Endothelial cell of umbilical vein (primary cell): ENCODE measurements at regions not wholly inside any gene's neighbourhood (a gene's known extent, or its start where the extent isn't known, plus 50 kb on each side); places are given as distances from the start of the nearest gene placed in this dataset.

Source experiments
- BruUV-seq: library from RNA; stranded (reverse); fragments of 400-500 nt; replicated peaks from 2 replicates; lab custom pipeline; 2021; lab: Mats Ljungman, UMichigan
- CTCF ChIA-PET: fragments of 300-600, 350-600 bp; sonication (Branson Sonifier 250); formaldehyde crosslinking; loops from one replicate; lab custom pipeline; 2021; ENCODE audit warnings: antibody characterized with exemption, inconsistent platforms; lab: Charles Lee
- POLR2A ChIA-PET: fragments of 300-600, 350-600 bp; sonication (Branson Sonifier 250); formaldehyde crosslinking; loops from one replicate; lab custom pipeline; 2021; ENCODE audit warnings: antibody characterized with exemption, inconsistent platforms; lab: Charles Lee
- DNase-seq: peaks from one replicate; pipeline ENCODE4 v3.0.0-alpha.2; 2011; ENCODE audit warnings: low read depth, low spot score
- FAIRE-seq: peaks from 2 replicates; lab custom pipeline; 2011; peaks lifted over from hg19 to GRCh38; lab: Jason Lieb, UNC
- H2AFZ ChIP-seq: 2 replicates; pipeline ENCODE4 v1.6.0; 2012; ENCODE audit warnings: low read depth, low read length, control low read depth, inconsistent platforms
- H3K27ac ChIP-seq: 2 replicates; pipeline ENCODE4 v1.5.1; 2011; ENCODE audit warnings: low read depth, mild to moderate bottlenecking, control low read depth, low read length, moderate library complexity; ENCODE audit not compliant: insufficient read depth
- H3K27me3 ChIP-seq, 2 experiments: 2 replicates each; pipeline versions ENCODE4 v1.6.0 to v1.6.1; 2011; ENCODE audit warnings: low read length in 2 of 2, mixed read lengths in 1 of 2; ENCODE audit not compliant: control insufficient read depth in 2 of 2, insufficient read depth in 2 of 2
- H3K36me3 ChIP-seq, 2 experiments: 2 replicates in 1 of 2; 3 replicates in 1 of 2; pipeline ENCODE4 v1.5.1; 2011; ENCODE audit warnings: low read length in 2 of 2, mild to moderate bottlenecking in 1 of 2, moderate library complexity in 1 of 2; ENCODE audit not compliant: control insufficient read depth in 2 of 2, insufficient read depth in 2 of 2; ENCODE audit errors: extremely low read depth in 1 of 2
- H3K4me1 ChIP-seq: 3 replicates; pipeline ENCODE4 v1.5.1; 2011; ENCODE audit warnings: mild to moderate bottlenecking, low read length; ENCODE audit not compliant: control insufficient read depth, insufficient read depth; ENCODE audit errors: extremely low read depth
- H3K4me2 ChIP-seq: 2 replicates; pipeline ENCODE4 v1.6.1; 2011; ENCODE audit warnings: low read length, control low read depth, mixed read lengths; ENCODE audit not compliant: insufficient read depth
- H3K4me3 ChIP-seq, 3 experiments: fragments of 200-600 bp in 1 of 3; sonication (generic), shearing (Covaris generic) in 1 of 3; replicated peaks in 1 of 3; 2 replicates each; pipeline ENCODE4 v1.5.1; 2011 to 2016; ENCODE audit warnings: control low read depth in 3 of 3, low read length in 3 of 3, mild to moderate bottlenecking in 2 of 3, inconsistent platforms in 1 of 3, low read depth in 1 of 3, moderate library complexity in 1 of 3; ENCODE audit not compliant: insufficient read depth in 1 of 3
- H3K79me2 ChIP-seq: 2 replicates; pipeline ENCODE4 v1.6.0; 2012; ENCODE audit warnings: low read length, inconsistent platforms; ENCODE audit not compliant: control insufficient read depth, insufficient read depth
- H3K9ac ChIP-seq: replicated peaks from 2 replicates; pipeline ENCODE3; 2011; ENCODE audit warnings: low read length, control low read depth; ENCODE audit not compliant: insufficient read depth; ENCODE audit errors: extremely low read depth
- H3K9me1 ChIP-seq: replicated peaks from 3 replicates; pipeline ENCODE4 v1.6.0; 2011; ENCODE audit warnings: mild to moderate bottlenecking, low read length; ENCODE audit not compliant: control insufficient read depth, insufficient read depth; ENCODE audit errors: extremely low read depth
- H3K9me3 ChIP-seq: replicated peaks from 2 replicates; pipeline ENCODE4 v1.5.1; 2012; ENCODE audit warnings: low read length, inconsistent platforms; ENCODE audit not compliant: control insufficient read depth, insufficient read depth
- H4K20me1 ChIP-seq: replicated peaks from 2 replicates; pipeline ENCODE3; 2011; ENCODE audit warnings: mild to moderate bottlenecking, low read length; ENCODE audit not compliant: control insufficient read depth, insufficient read depth; ENCODE audit errors: extremely low read depth
- CTCF ChIP-seq, 2 donors: IDR thresholded peaks; 1 replicate in 1 of 2; 2 replicates in 1 of 2; pipeline ENCODE4 v1.5.1; 2011; ENCODE audit warnings: low read length in 2 of 2, mild to moderate bottlenecking in 2 of 2, moderate library complexity in 2 of 2, control low read depth in 1 of 2, inconsistent platforms in 1 of 2, low read depth in 1 of 2; ENCODE audit not compliant: insufficient read depth in 1 of 2; ENCODE audit errors: extremely low read depth in 1 of 2
- EZH2 ChIP-seq: IDR thresholded peaks from 2 replicates; pipeline ENCODE4 v1.6.1; 2012; ENCODE audit warnings: borderline replicate concordance, low read depth, mild to moderate bottlenecking, moderate library complexity, low read length, inconsistent platforms; ENCODE audit not compliant: severe bottlenecking
- FOS ChIP-seq: IDR thresholded peaks from 2 replicates; pipeline ENCODE4 v1.6.1; 2011; ENCODE audit warnings: mild to moderate bottlenecking, low read length, moderate library complexity, borderline replicate concordance; ENCODE audit not compliant: insufficient read depth
- GATA2 ChIP-seq: IDR thresholded peaks from 2 replicates; pipeline ENCODE4 v1.7.0; 2011; ENCODE audit warnings: low read depth, mild to moderate bottlenecking, moderate library complexity, mixed read lengths, low read length; ENCODE audit not compliant: insufficient read length, insufficient read depth
- JUN ChIP-seq: IDR thresholded peaks from 2 replicates; pipeline ENCODE4 v1.6.1; 2011; ENCODE audit warnings: borderline replicate concordance, low read depth; ENCODE audit not compliant: insufficient read length, insufficient read depth
- MAX ChIP-seq: IDR thresholded peaks from 2 replicates; pipeline ENCODE4 v1.6.1; 2011; ENCODE audit not compliant: insufficient read depth, insufficient read length
- MYC ChIP-seq: IDR thresholded peaks from one replicate; pipeline ENCODE4 v1.6.1; 2011; ENCODE audit warnings: mild to moderate bottlenecking, low read depth, low read length
- POLR2A ChIP-seq: IDR thresholded peaks from 2 replicates; pipeline ENCODE4 v1.6.1; 2012; ENCODE audit warnings: low read depth, mild to moderate bottlenecking, control low read depth, low read length
- POLR2AphosphoS5 ChIP-seq: IDR thresholded peaks from 2 replicates; pipeline ENCODE4 v1.6.1; 2012; ENCODE audit warnings: low read depth, mild to moderate bottlenecking, control low read depth, low read length, moderate library complexity; ENCODE audit not compliant: insufficient read depth
- dilution Hi-C: fragments of 300-500 bp; cut with MboI; formaldehyde crosslinking; loops from one replicate; pipeline ENCODE4 v1.15.0; 2019; ENCODE audit warnings: low sequenced_read_pairs; ENCODE audit not compliant: extremely low pct_ligation_motif_present
- intact Hi-C: fragments of 100-400 bp; cut with micrococcal nuclease; formaldehyde crosslinking; loops from one replicate; pipeline ENCODE4 v1.10.0; 2022

- no TSS peak for BruUV-seq
These were observed 290.4 kb downstream of the TEX29 start for GRCh38 chr13:111610879-111611278.

More at GRCh38 chr13:111610879-111611278, 290.4 kb downstream of the TEX29 start:
- Histone ChIP-seq H3K9ac (no peak overlapping the region), H3K27me3 (no peaks in the 10 kb centered on the region), H3K4me1 (no peaks in the 10 kb centered on the region), H4K20me1 (no peaks in the 10 kb centered on the region), H3K36me3 (no peaks in the 10 kb centered on the region), H3K9me3 (peaks cover 2% of the 10 kb centered on the region), H3K79me2 (no peaks in the 10 kb centered on the region), H3K4me2 (no peak overlapping the region), H2AFZ (no peak overlapping the region), H3K4me3 (no peak overlapping the region), H3K9me1 (no peaks in the 10 kb centered on the region), H3K27ac (no peak overlapping the region)
- ChIA-PET CTCF (no interaction called here), POLR2A (no interaction called here)
- no peak for FAIRE-seq
- no peak for DNase-seq
- dilution Hi-C loops (no loop called here), intact Hi-C loops (loop anchor here (10.0 kb wide), 1 partner anchor 314 kb away; no protein-coding TSS in a partner anchor)
- TF ChIP-seq CTCF (IDR thresholded peaks at IDR 0.05; ENCODE audit: extremely low read depth in 1 of 2, insufficient read depth in 1 of 2, low read depth in 1 of 2, low read length in 2 of 2) (no peak), JUN (no peak), MAX (no peak), POLR2AphosphoS5 (no peak), EZH2 (no peak), GATA2 (no peak), MYC (no peak), FOS (no peak), POLR2A (no peak)
